Tibial artery (tissue), 4 donors: ENCODE measurements at regions not wholly inside any gene's neighbourhood (a gene's known extent, or its start where the extent isn't known, plus 50 kb on each side); places are given as distances from the start of the nearest gene placed in this dataset.

Experiments used
- DNase-seq, 2 donors: peaks; one replicate each; pipeline ENCODE4 v3.0.0-alpha.2; 2019
- H3K27ac ChIP-seq, 2 donors: fragments of 200-600 bp; sonication (generic) in 1 of 2; 1 replicate in 1 of 2; 2 replicates in 1 of 2; pipeline ENCODE4 v1.5.1; 2018 to 2019; ENCODE audit warnings: mild to moderate bottlenecking in 1 of 2
- H3K27me3 ChIP-seq, 2 donors: fragments of 200-600 bp; sonication (generic) in 1 of 2; one replicate each; pipeline versions ENCODE4 v1.5.1 to v1.6.0; 2016 to 2019
- H3K36me3 ChIP-seq, 3 donors: fragments of 200-600 bp; sonication (generic) in 2 of 3; one replicate each; pipeline ENCODE4 v1.5.1; 2016 to 2019; ENCODE audit warnings: mild to moderate bottlenecking in 2 of 3
- H3K4me1 ChIP-seq, 4 donors: fragments of 200-600 bp; sonication (generic) in 2 of 4; 1 replicate in 3 of 4; 2 replicates in 1 of 4; pipeline ENCODE4 v1.5.1; 2016 to 2019
- H3K4me3 ChIP-seq, 2 donors: fragments of 200-600 bp; sonication (generic) in 1 of 2; 1 replicate in 1 of 2; 2 replicates in 1 of 2; pipeline ENCODE4 v1.5.1; 2018 to 2019; ENCODE audit warnings: mild to moderate bottlenecking in 2 of 2
- H3K9me3 ChIP-seq, 3 donors: fragments of 200-600 bp; sonication (generic) in 1 of 3; one replicate each; pipeline ENCODE4 v1.5.1; 2016 to 2019
- CTCF ChIP-seq, 2 experiments: fragments of 200-600 bp in 1 of 2; fragments of 450-650 bp in 1 of 2; IDR thresholded peaks; one replicate each; pipeline ENCODE4 v1.5.1; 2017 to 2019; ENCODE audit warnings: antibody characterized with exemption in 2 of 2, mild to moderate bottlenecking in 1 of 2, moderate library complexity in 1 of 2
- intact Hi-C: fragments of 100-400 bp; cut with DNase I; formaldehyde crosslinking; loops from one replicate; pipeline ENCODE4 v1.15.0; 2023; ENCODE audit warnings: low total_unique reads

GRCh38 chr2:125535089-125535488 is 1120.9 kb upstream of the GYPC start:
- Histone ChIP-seq H3K4me1 (no peaks in the 10 kb centered on the region), H3K27ac (no peak overlapping the region), H3K27me3 (no peaks in the 10 kb centered on the region), H3K4me3 (no peak overlapping the region), H3K9me3 (no peaks in the 10 kb centered on the region), H3K36me3 (no peaks in the 10 kb centered on the region)
- DNase-seq: no peak
- intact Hi-C loops: no loop called here
- no peak for TF ChIP-seq CTCF (IDR thresholded peaks at IDR 0.05)

DNA sequence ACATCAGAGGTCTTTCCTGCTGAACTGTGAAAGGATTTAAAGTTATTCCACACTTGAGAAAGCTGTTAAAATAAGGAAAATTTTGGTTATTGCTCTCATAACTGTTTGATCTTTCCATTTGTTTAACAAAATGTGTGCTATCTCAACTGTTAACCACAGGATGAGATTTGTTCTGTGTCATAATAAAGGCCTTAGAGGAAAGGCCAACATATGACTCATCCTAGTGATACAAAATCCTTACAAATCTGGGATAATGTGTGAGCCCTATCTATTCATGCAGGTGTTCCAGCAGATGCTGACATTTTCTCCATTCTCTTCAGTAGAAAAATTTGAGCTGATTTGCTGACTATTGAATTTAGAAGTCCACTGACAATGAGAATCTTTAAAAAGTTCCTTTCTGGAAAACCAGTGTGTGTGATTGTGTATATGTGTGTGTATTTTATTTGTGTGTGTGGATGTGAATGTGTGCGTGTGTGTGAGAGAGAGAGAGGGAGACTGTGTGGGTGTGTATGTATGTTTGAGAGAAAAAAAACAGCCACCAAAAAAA is 1111.9 kb upstream of the GYPC start:
- TF ChIP-seq CTCF (IDR thresholded peaks at IDR 0.05): no peak
- no peaks in the 10 kb centered on the region for H3K27me3 ChIP-seq
- H3K4me3 ChIP-seq: no peak overlapping the region
- H3K36me3 ChIP-seq: no peaks in the 10 kb centered on the region
- intact Hi-C loops: no loop called here
- DNase-seq: no peak
- H3K27ac ChIP-seq: no peak overlapping the region
- H3K9me3 ChIP-seq: no peaks in the 10 kb centered on the region
- no peaks in the 10 kb centered on the region for H3K4me1 ChIP-seq

DNA sequence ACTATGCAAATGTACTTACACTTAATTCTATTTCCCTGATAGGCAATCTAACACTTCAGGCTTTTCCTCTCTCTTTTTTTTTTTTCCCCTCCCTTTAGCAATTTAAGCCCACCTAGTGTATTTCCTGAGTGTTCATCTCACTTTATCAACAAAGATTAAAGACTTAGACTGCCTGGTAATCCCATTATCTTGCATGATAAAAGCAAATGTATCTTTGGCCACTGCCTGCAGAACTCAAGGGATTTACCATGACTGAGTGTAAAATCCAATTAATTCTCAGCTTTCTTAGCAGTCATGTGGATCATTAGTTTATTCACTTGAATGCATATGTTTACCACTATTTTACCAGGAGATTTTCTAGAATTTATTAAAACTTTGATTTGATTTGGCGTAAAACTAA is 1102.2 kb upstream of the GYPC start:
- TF ChIP-seq CTCF (IDR thresholded peaks at IDR 0.05): no peak
- Histone ChIP-seq H3K27ac (no peak overlapping the region), H3K9me3 (no peaks in the 10 kb centered on the region), H3K4me3 (no peak overlapping the region), H3K36me3 (no peaks in the 10 kb centered on the region), H3K4me1 (no peaks in the 10 kb centered on the region), H3K27me3 (no peaks in the 10 kb centered on the region)
- intact Hi-C loops: no loop called here
- no peak for DNase-seq

GRCh38 chr2:125554956-125555355 is 1101.0 kb upstream of the GYPC start:
- no peak for TF ChIP-seq CTCF (IDR thresholded peaks at IDR 0.05)
- no peaks in the 10 kb centered on the region for H3K9me3 ChIP-seq
- no peak overlapping the region for H3K27ac ChIP-seq
- H3K36me3 ChIP-seq: no peaks in the 10 kb centered on the region
- no peaks in the 10 kb centered on the region for H3K4me1 ChIP-seq
- no peak for DNase-seq
- intact Hi-C loops: no loop called here
- H3K4me3 ChIP-seq: no peak overlapping the region
- no peaks in the 10 kb centered on the region for H3K27me3 ChIP-seq

GRCh38 chr2:125559186-125559585 is 1096.8 kb upstream of the GYPC start:
- intact Hi-C loops: no loop called here
- Histone ChIP-seq H3K4me3 (no peak overlapping the region), H3K9me3 (no peaks in the 10 kb centered on the region), H3K27ac (no peak overlapping the region), H3K27me3 (no peaks in the 10 kb centered on the region), H3K36me3 (no peaks in the 10 kb centered on the region), H3K4me1 (no peaks in the 10 kb centered on the region)
- TF ChIP-seq CTCF (IDR thresholded peaks at IDR 0.05): no peak
- no peak for DNase-seq

GRCh38 chr2:125560855-125561254 is 1095.1 kb upstream of the GYPC start:
- no peaks in the 10 kb centered on the region for H3K36me3 ChIP-seq
- H3K27ac ChIP-seq: no peak overlapping the region
- TF ChIP-seq CTCF (IDR thresholded peaks at IDR 0.05): no peak
- H3K9me3 ChIP-seq: no peaks in the 10 kb centered on the region
- no peaks in the 10 kb centered on the region for H3K27me3 ChIP-seq
- no peak for DNase-seq
- H3K4me3 ChIP-seq: no peak overlapping the region
- intact Hi-C loops: no loop called here
- H3K4me1 ChIP-seq: no peaks in the 10 kb centered on the region
